GM12865 (cell line): ENCODE measurements at regions not wholly inside any gene's neighbourhood (a gene's known extent, or its start where the extent isn't known, plus 50 kb on each side); places are given as distances from the start of the nearest gene placed in this dataset.
A peak's percentile ranks its signal among the peaks of the same experiment; 100 is the strongest.

ENCODE experiments used
- DNase-seq: peaks from one replicate; pipeline ENCODE4 v3.0.0; 2010; ENCODE audit warnings: low read depth
- H3K4me3 ChIP-seq: 2 replicates; pipeline ENCODE4 v1.5.1; 2011; ENCODE audit warnings: mild to moderate bottlenecking, low read depth, low read length, control low read depth
- CTCF ChIP-seq: IDR thresholded peaks from 2 replicates; pipeline ENCODE4 v1.5.1; 2011; ENCODE audit warnings: low read length, control low read depth, low read depth, inconsistent platforms; ENCODE audit not compliant: insufficient read depth; ENCODE audit errors: missing control alignments

GRCh38 chr12:103128862-103129501 is 171.5 kb downstream of the ASCL1 start:
- no peak for DNase-seq
- TF ChIP-seq CTCF: no peak
- H3K4me3 ChIP-seq: no peak overlapping the region

- H3K4me3 ChIP-seq: no peak overlapping the region
- no peak for DNase-seq
- no peak for TF ChIP-seq CTCF
Observed at GRCh38 chr12:103130564-103130963, 173.1 kb downstream of the ASCL1 start.

- no peak for TF ChIP-seq CTCF
- H3K4me3 ChIP-seq: no peak overlapping the region
- DNase-seq: peak; percentile 28
Observed at GRCh38 chr12:103138538-103138937, 181.1 kb downstream of the ASCL1 start.

- no peak overlapping the region for H3K4me3 ChIP-seq
- TF ChIP-seq CTCF: no peak
- no peak for DNase-seq
Observed at GRCh38 chr12:103139876-103140275, 182.4 kb downstream of the ASCL1 start.

GRCh38 chr12:103140286-103140685 is 182.8 kb downstream of the ASCL1 start:
- no peak overlapping the region for H3K4me3 ChIP-seq
- TF ChIP-seq CTCF: no peak
- no peak for DNase-seq

- peak; percentile 58 for DNase-seq
- no peak for TF ChIP-seq CTCF
- no peak overlapping the region for H3K4me3 ChIP-seq
Observed at GRCh38 chr12:103144278-103144677, 186.8 kb downstream of the ASCL1 start.

- TF ChIP-seq CTCF: no peak
Observed at GRCh38 chr12:103160622-103161021, 203.1 kb downstream of the ASCL1 start.

More at GRCh38 chr12:103160622-103161021, 203.1 kb downstream of the ASCL1 start:
- no peak for DNase-seq
- no peak overlapping the region for H3K4me3 ChIP-seq
